Neuron (in vitro differentiated cells): ENCODE measurements at regions not wholly inside any gene's neighbourhood (a gene's known extent, or its start where the extent isn't known, plus 50 kb on each side); places are given as distances from the start of the nearest gene placed in this dataset.

Experiments used
- H2AFZ ChIP-seq: one replicate; pipeline ENCODE4 v1.6.1; 2013; ENCODE audit warnings: low read depth, mild to moderate bottlenecking, inconsistent platforms, low read length, moderate library complexity
- H3K27me3 ChIP-seq: one replicate; pipeline ENCODE4 v1.6.1; 2013; ENCODE audit warnings: low read length; ENCODE audit not compliant: insufficient read depth
- H3K36me3 ChIP-seq: one replicate; pipeline ENCODE4 v1.6.1; 2013; ENCODE audit warnings: low read length; ENCODE audit not compliant: insufficient read depth
- H3K4me1 ChIP-seq: one replicate; pipeline ENCODE4 v1.6.1; 2013; ENCODE audit warnings: low read length; ENCODE audit not compliant: insufficient read depth
- H3K4me3 ChIP-seq: 2 replicates; pipeline ENCODE4 v1.5.1; 2013; ENCODE audit warnings: mild to moderate bottlenecking, low read length, moderate library complexity
- H3K9me3 ChIP-seq: one replicate; pipeline ENCODE4 v1.6.1; 2013; ENCODE audit warnings: low read length

GRCh38 chr2:66041902-66042657 lies 392.8 kb upstream of the MEIS1 start:
- no peaks in the 10 kb centered on the region for H3K4me1 ChIP-seq
- no peaks in the 10 kb centered on the region for H3K36me3 ChIP-seq
- no peak overlapping the region for H2AFZ ChIP-seq
- H3K27me3 ChIP-seq, result no peaks in the 10 kb centered on the region
- no peak overlapping the region for H3K4me3 ChIP-seq
- no peaks in the 10 kb centered on the region for H3K9me3 ChIP-seq

DNA sequence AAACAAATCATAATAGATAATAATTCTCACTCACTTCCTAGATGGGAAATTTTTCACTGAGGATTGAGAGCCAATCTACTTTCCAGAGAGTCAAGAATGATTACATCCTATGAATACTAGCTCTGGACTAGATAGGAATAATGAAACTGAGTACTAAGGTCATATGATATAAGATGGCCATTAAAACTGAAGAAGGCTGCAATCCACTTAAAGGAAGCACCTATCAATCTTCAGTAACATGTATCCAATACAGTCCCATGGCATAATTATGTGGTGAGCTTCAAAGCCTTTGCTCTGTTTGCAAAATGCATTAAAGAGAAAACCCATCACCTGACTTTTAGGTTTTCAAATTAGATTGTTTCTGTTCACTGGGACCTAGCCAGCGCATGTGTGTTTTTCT lies 398.0 kb upstream of the MEIS1 start:
- H2AFZ ChIP-seq, result no peak overlapping the region
- H3K27me3 ChIP-seq, result no peaks in the 10 kb centered on the region
- H3K9me3 ChIP-seq, result no peaks in the 10 kb centered on the region
- H3K4me1 ChIP-seq, result no peaks in the 10 kb centered on the region
- H3K36me3 ChIP-seq, result no peaks in the 10 kb centered on the region
- no peak overlapping the region for H3K4me3 ChIP-seq

- H3K4me1 ChIP-seq, result no peaks in the 10 kb centered on the region
- H3K9me3 ChIP-seq, result no peaks in the 10 kb centered on the region
- no peaks in the 10 kb centered on the region for H3K36me3 ChIP-seq
- no peak overlapping the region for H2AFZ ChIP-seq
- no peaks in the 10 kb centered on the region for H3K27me3 ChIP-seq
- no peak overlapping the region for H3K4me3 ChIP-seq
These were observed 400.5 kb upstream of the MEIS1 start for GRCh38 chr2:66034467-66034866.

DNA sequence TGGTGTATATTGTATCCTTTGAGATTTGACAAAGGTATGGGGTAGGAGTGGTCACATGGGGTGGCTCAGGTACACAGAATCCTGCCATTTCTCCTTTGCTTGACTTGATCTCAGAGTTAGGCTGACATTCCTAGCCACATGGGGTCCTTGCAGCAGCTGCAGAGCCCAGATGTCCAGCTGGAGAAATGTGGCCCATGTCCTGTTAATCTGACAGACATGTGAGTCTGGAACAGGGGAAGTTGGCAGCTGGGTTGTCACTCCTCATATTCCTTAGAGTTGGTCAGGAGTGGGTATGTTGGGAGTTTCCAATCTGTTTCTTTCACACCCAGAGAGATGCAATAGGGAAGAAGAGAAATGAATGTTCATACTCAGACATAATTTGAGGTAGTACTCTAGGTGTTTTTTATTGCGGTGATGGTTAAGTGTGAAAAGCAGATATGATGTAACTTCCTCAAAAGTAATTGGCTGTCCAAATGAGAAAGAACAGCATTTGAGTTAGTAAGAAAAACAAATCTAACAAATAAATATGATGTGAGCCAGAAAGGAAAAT lies 402.6 kb upstream of the MEIS1 start:
- Histone ChIP-seq H3K9me3 (no peaks in the 10 kb centered on the region), H3K36me3 (no peaks in the 10 kb centered on the region), H2AFZ (no peak overlapping the region), H3K4me1 (no peaks in the 10 kb centered on the region), H3K4me3 (no peak overlapping the region), H3K27me3 (no peaks in the 10 kb centered on the region)

DNA sequence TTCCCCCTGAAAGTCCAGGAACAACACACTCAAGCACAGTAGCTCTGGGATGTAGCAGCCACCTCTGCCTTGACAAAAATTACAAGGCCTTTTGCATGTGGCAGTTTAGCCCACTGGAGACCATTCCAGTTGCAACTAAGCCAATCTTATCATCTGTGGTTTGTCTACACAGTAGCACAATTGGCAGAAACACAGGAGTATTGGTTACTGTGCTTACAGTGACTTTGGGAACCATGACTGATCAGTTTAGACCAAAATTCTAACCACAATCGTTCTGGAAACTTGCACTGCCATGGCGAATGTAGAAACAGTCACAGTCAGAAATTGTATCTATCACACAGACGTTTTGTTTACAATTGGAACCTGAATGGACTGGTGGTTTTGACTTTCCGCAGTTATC lies 403.7 kb upstream of the MEIS1 start:
- no peaks in the 10 kb centered on the region for H3K36me3 ChIP-seq
- no peaks in the 10 kb centered on the region for H3K9me3 ChIP-seq
- no peak overlapping the region for H3K4me3 ChIP-seq
- H2AFZ ChIP-seq, result no peak overlapping the region
- no peaks in the 10 kb centered on the region for H3K4me1 ChIP-seq
- H3K27me3 ChIP-seq, result no peaks in the 10 kb centered on the region

GRCh38 chr2:66030553-66030952 lies 404.4 kb upstream of the MEIS1 start:
- no peak overlapping the region for H2AFZ ChIP-seq
- no peaks in the 10 kb centered on the region for H3K4me1 ChIP-seq
- H3K27me3 ChIP-seq, result no peaks in the 10 kb centered on the region
- no peak overlapping the region for H3K4me3 ChIP-seq
- no peaks in the 10 kb centered on the region for H3K36me3 ChIP-seq
- no peaks in the 10 kb centered on the region for H3K9me3 ChIP-seq

DNA sequence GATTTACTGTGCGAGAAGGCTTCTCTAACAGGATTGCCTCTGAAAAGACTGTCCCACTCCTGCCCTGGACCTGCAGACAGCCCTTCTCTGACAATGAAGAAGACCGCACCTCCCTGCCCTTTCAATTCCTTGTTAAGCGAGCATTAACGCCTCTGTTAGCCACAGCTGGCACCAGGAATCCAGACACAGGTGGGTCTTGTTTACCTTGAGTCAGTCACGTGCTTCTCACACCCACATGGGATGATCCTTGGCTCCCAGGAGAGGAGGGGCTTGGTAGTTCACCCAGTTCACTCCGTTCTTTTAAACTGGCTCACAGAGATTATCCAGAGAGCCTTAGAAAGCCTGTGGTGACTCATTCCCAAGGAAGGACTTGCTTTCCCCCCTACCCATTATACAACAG lies 410.5 kb upstream of the MEIS1 start:
- Histone ChIP-seq H3K27me3 (no peaks in the 10 kb centered on the region), H3K4me3 (no peak overlapping the region), H3K9me3 (no peaks in the 10 kb centered on the region)

GRCh38 chr2:66021296-66021695 lies 413.6 kb upstream of the MEIS1 start:
- H3K36me3 ChIP-seq, result no peaks in the 10 kb centered on the region
- H3K4me3 ChIP-seq, result no peak overlapping the region
- H3K9me3 ChIP-seq, result no peaks in the 10 kb centered on the region
- H3K27me3 ChIP-seq, result no peaks in the 10 kb centered on the region
- H3K4me1 ChIP-seq, result no peaks in the 10 kb centered on the region
- H2AFZ ChIP-seq, result no peak overlapping the region

More for the DNA sequence above, 410.5 kb upstream of the MEIS1 start:
- Histone ChIP-seq H3K4me1 (no peaks in the 10 kb centered on the region), H3K36me3 (no peaks in the 10 kb centered on the region), H2AFZ (no peak overlapping the region)

- Histone ChIP-seq H3K36me3 (no peaks in the 10 kb centered on the region), H3K9me3 (no peaks in the 10 kb centered on the region), H3K27me3 (no peaks in the 10 kb centered on the region), H2AFZ (no peak overlapping the region), H3K4me3 (no peak overlapping the region), H3K4me1 (no peaks in the 10 kb centered on the region)
These were observed 417.2 kb upstream of the MEIS1 start for GRCh38 chr2:66017763-66018162.

DNA sequence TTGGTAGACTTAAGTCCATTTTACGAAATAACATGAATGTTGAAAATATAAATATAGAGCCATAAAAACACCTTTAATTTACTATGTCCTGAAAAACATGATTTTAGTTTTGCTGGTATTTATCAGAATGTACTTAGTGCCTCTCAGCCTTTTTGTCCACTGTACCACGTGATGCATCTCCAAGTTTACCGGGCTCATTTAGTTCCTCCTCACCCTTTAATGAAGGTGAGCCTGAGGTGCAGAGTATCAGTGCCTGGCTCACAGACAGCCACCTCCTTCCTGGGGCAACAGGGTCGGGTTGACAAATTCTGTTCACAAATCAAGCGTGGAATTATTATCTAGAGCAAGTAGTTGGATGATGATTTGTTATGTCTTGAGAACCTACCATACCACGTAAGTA lies 420.5 kb upstream of the MEIS1 start:
- H3K36me3 ChIP-seq, result no peaks in the 10 kb centered on the region
- no peak overlapping the region for H2AFZ ChIP-seq

DNA sequence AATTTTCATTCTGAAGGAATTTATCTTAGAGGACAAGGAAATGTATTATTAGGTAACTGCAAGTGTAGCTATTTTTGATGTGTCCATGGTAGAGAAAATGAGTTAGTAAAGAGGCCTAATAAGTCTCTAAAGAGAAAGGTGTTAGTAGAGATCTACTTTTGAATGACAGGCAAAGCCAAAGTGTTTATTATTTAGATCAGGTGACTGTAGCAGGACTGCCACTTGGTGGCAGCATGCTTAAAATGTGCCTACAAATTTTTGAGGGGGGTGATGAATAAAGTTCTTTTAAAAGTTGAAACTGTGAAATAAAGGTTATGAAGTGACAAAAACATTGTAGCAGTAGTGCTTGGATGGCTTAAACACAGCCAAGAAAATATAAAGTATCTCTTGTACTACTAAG lies 421.5 kb upstream of the MEIS1 start:
- no peak overlapping the region for H2AFZ ChIP-seq
- H3K9me3 ChIP-seq, result no peaks in the 10 kb centered on the region
- H3K27me3 ChIP-seq, result no peaks in the 10 kb centered on the region
- no peaks in the 10 kb centered on the region for H3K36me3 ChIP-seq
- no peak overlapping the region for H3K4me3 ChIP-seq
- no peaks in the 10 kb centered on the region for H3K4me1 ChIP-seq

More for the DNA sequence above, 420.5 kb upstream of the MEIS1 start:
- Histone ChIP-seq H3K4me3 (no peak overlapping the region), H3K4me1 (no peaks in the 10 kb centered on the region), H3K27me3 (no peaks in the 10 kb centered on the region), H3K9me3 (no peaks in the 10 kb centered on the region)

- no peak overlapping the region for H2AFZ ChIP-seq
- no peaks in the 10 kb centered on the region for H3K9me3 ChIP-seq
- H3K36me3 ChIP-seq, result no peaks in the 10 kb centered on the region
- no peaks in the 10 kb centered on the region for H3K27me3 ChIP-seq
- H3K4me3 ChIP-seq, result no peak overlapping the region
- H3K4me1 ChIP-seq, result no peaks in the 10 kb centered on the region
These were observed 431.0 kb upstream of the MEIS1 start for GRCh38 chr2:66003931-66004330.

- no peaks in the 10 kb centered on the region for H3K4me1 ChIP-seq
- no peaks in the 10 kb centered on the region for H3K9me3 ChIP-seq
- no peaks in the 10 kb centered on the region for H3K27me3 ChIP-seq
- H3K36me3 ChIP-seq, result no peaks in the 10 kb centered on the region
- no peak overlapping the region for H3K4me3 ChIP-seq
- no peak overlapping the region for H2AFZ ChIP-seq
These were observed 433.4 kb upstream of the MEIS1 start for GRCh38 chr2:66001538-66001937.

DNA sequence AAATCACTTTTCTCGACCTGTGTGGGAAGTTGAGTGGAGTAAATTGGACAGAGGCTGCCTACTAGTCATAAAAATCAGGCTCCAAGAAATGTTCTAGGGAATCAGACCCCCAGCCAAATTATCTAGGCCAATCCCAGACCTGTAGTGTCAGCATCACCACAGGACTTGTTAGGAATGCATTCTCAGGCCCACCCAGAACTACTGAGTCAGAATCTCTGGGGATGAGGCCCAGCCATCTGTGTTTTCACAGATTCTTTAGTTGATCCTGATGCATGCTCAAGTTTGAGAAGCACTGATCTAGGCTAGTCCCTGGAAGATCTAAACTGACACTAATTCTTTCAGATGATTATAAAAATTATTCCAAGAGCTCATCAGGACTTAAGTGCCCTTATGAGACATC lies 434.0 kb upstream of the MEIS1 start:
- Histone ChIP-seq H2AFZ (no peak overlapping the region), H3K4me3 (no peak overlapping the region), H3K27me3 (no peaks in the 10 kb centered on the region), H3K4me1 (no peaks in the 10 kb centered on the region), H3K36me3 (no peaks in the 10 kb centered on the region), H3K9me3 (no peaks in the 10 kb centered on the region)
